HFFc6 (cell line): ENCODE measurements at regions not wholly inside any gene's neighbourhood (a gene's known extent, or its start where the extent isn't known, plus 50 kb on each side); places are given as distances from the start of the nearest gene placed in this dataset.

Experiments
- DNase-seq: peaks from one replicate; pipeline ENCODE4 v3.0.0-alpha.2; 2018
- H3K27ac Mint-ChIP-seq: 2 replicates; pipeline ENCODE4 v1.8.0; 2020; ENCODE audit warnings: mild to moderate bottlenecking, mixed read lengths
- H3K27me3 Mint-ChIP-seq: 2 replicates; pipeline ENCODE4 v1.8.0; 2021; ENCODE audit warnings: mild to moderate bottlenecking, moderate library complexity, mixed read lengths; ENCODE audit not compliant: insufficient read depth
- H3K36me3 Mint-ChIP-seq: 2 replicates; pipeline ENCODE4 v1.8.0; 2021; ENCODE audit warnings: low read depth, mixed read lengths
- H3K4me1 Mint-ChIP-seq: 2 replicates; pipeline ENCODE4 v1.8.0; 2020; ENCODE audit warnings: low read depth, mixed read lengths
- H3K4me3 Mint-ChIP-seq: 2 replicates; pipeline ENCODE4 v1.8.0; 2020; ENCODE audit warnings: mild to moderate bottlenecking, moderate library complexity, mixed read lengths
- H3K9me3 Mint-ChIP-seq: 2 replicates; pipeline ENCODE4 v1.8.0; 2020; ENCODE audit warnings: mild to moderate bottlenecking, mixed read lengths
- TF ChIP-seq, protein P1 (sequence below): fragments of 200-600 bp; sonication (generic); IDR thresholded peaks from 2 replicates; pipeline ENCODE4 v1.5.0; 2021; ENCODE audit warnings: antibody characterized with exemption, mild to moderate bottlenecking

DNA sequence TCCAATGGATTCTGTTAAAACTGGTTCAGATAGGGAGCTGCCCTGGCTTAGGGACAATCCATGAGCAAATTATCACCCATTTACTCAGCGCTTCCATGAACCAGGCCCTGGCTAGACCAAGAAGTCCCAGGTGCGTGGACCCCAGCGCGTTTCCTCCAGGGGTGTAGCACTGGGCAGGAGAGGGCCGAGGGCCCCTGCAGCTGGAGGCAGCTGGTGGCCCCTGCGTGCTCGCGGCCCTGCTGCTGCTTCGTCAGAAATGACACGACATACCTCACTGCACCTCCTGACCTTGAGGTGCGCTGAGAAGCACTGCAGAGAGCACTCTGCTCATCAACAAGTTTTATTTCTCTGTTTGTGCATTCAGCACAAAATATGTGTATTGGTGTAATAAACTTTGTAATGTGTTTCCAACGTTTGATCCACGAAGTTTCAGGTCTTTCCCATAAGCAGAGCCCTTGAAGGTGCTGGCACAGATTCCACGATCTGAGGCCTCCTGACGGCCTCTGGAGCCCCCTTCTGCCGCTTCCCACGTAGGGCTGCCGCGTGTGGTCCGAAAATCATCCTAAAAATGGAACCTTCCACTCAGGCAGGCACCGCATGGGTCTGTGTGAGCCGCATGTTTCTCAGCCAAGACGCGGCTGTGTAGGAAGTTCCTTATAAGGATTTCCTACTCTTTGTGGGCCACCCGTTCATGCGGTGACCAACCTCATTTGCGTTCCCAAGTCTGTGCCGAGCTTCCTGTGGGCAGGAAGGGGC lies 50.8 kb upstream of the ZCCHC14 start:
- DNase-seq, result no peak
- peaks cover 15% of the 10 kb centered on the region for H3K9me3 Mint-ChIP-seq
- H3K36me3 Mint-ChIP-seq, result peaks cover 5% of the 10 kb centered on the region
- H3K27ac Mint-ChIP-seq, result no peak overlapping the region
- H3K27me3 Mint-ChIP-seq, result peaks cover 41% of the 10 kb centered on the region
- H3K4me1 Mint-ChIP-seq, result peaks cover 3% of the 10 kb centered on the region; the same call in 1 of the 2 replicates
- no peak overlapping the region for H3K4me3 Mint-ChIP-seq
- TF ChIP-seq, protein P1, sequence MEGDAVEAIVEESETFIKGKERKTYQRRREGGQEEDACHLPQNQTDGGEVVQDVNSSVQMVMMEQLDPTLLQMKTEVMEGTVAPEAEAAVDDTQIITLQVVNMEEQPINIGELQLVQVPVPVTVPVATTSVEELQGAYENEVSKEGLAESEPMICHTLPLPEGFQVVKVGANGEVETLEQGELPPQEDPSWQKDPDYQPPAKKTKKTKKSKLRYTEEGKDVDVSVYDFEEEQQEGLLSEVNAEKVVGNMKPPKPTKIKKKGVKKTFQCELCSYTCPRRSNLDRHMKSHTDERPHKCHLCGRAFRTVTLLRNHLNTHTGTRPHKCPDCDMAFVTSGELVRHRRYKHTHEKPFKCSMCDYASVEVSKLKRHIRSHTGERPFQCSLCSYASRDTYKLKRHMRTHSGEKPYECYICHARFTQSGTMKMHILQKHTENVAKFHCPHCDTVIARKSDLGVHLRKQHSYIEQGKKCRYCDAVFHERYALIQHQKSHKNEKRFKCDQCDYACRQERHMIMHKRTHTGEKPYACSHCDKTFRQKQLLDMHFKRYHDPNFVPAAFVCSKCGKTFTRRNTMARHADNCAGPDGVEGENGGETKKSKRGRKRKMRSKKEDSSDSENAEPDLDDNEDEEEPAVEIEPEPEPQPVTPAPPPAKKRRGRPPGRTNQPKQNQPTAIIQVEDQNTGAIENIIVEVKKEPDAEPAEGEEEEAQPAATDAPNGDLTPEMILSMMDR, result no peak

DNA sequence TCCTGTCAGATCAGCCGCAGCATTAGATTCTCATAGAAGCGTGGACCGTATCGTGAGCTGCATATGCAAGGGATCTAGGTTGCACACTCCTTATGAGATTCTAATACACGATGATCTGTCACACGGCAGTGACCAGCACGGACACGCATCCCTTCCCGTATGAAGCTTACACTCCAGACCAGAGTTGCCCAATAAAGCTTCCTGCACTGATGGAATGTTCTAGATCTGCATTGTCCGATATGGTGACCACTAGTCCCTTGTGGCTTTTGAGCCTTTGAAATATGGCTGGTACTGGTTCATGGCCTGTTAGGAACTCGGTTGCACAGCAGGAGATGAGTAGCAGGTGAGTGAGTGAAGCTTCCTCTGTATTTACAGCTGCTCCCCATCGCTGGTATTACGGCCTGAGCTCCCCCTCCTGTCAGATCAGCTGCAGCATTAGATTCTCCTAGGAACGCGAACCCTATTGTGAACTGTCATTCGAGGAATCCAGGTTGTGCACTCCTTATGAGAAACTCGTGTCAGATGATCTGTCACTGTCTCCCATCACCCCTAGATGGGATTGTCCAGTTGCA lies 49.8 kb upstream of the ZCCHC14 start:
- Mint-ChIP-seq H3K27me3 (peaks cover 41% of the 10 kb centered on the region), H3K4me3 (no peak overlapping the region), H3K27ac (no peak overlapping the region), H3K9me3 (peaks cover 15% of the 10 kb centered on the region), H3K4me1 (peaks cover 8% of the 10 kb centered on the region; the same call in 1 of the 2 replicates), H3K36me3 (peaks cover 5% of the 10 kb centered on the region)
- DNase-seq, result no peak
- TF ChIP-seq, protein P1, result no peak
